Neural cell (in vitro differentiated cells): ENCODE measurements at regions not wholly inside any gene's neighbourhood (a gene's known extent, or its start where the extent isn't known, plus 50 kb on each side); places are given as distances from the start of the nearest gene placed in this dataset.

Experiments
- TF ChIP-seq, protein P1 (sequence below): fragments of 450-650 bp; IDR thresholded peaks from 2 replicates; pipeline ENCODE4 v1.5.1; 2014; ENCODE audit warnings: antibody characterized with exemption, mild to moderate bottlenecking, moderate library complexity; ENCODE audit not compliant: poor library complexity, severe bottlenecking
- TF ChIP-seq, protein P2 (sequence below): IDR thresholded peaks from 2 replicates; pipeline ENCODE4 v1.6.1; 2012; ENCODE audit warnings: borderline replicate concordance

DNA sequence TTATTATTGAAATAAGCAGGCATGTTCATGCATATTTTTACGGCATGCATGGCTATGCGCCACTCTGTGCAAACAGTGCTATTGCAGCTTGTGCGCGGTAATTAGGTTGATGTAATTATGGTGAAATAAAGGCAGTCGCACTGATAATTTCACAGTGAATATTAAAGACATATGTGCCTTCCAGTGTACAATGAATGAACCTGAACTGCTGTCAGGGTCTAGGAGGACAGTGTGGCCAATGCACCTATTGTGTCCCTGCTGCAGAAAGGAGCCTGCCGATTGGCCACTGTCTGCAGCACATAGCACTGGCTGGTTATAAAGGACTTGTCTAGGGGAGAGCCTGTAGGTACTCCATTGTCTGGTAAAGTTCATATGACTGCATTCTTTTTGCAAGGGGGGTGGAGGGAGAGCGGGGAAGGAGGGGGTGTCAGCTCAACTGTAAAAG lies 340.4 kb downstream of the USP25 start:
- TF ChIP-seq, protein P1, sequence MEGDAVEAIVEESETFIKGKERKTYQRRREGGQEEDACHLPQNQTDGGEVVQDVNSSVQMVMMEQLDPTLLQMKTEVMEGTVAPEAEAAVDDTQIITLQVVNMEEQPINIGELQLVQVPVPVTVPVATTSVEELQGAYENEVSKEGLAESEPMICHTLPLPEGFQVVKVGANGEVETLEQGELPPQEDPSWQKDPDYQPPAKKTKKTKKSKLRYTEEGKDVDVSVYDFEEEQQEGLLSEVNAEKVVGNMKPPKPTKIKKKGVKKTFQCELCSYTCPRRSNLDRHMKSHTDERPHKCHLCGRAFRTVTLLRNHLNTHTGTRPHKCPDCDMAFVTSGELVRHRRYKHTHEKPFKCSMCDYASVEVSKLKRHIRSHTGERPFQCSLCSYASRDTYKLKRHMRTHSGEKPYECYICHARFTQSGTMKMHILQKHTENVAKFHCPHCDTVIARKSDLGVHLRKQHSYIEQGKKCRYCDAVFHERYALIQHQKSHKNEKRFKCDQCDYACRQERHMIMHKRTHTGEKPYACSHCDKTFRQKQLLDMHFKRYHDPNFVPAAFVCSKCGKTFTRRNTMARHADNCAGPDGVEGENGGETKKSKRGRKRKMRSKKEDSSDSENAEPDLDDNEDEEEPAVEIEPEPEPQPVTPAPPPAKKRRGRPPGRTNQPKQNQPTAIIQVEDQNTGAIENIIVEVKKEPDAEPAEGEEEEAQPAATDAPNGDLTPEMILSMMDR: no peak
- TF ChIP-seq, protein P2, sequence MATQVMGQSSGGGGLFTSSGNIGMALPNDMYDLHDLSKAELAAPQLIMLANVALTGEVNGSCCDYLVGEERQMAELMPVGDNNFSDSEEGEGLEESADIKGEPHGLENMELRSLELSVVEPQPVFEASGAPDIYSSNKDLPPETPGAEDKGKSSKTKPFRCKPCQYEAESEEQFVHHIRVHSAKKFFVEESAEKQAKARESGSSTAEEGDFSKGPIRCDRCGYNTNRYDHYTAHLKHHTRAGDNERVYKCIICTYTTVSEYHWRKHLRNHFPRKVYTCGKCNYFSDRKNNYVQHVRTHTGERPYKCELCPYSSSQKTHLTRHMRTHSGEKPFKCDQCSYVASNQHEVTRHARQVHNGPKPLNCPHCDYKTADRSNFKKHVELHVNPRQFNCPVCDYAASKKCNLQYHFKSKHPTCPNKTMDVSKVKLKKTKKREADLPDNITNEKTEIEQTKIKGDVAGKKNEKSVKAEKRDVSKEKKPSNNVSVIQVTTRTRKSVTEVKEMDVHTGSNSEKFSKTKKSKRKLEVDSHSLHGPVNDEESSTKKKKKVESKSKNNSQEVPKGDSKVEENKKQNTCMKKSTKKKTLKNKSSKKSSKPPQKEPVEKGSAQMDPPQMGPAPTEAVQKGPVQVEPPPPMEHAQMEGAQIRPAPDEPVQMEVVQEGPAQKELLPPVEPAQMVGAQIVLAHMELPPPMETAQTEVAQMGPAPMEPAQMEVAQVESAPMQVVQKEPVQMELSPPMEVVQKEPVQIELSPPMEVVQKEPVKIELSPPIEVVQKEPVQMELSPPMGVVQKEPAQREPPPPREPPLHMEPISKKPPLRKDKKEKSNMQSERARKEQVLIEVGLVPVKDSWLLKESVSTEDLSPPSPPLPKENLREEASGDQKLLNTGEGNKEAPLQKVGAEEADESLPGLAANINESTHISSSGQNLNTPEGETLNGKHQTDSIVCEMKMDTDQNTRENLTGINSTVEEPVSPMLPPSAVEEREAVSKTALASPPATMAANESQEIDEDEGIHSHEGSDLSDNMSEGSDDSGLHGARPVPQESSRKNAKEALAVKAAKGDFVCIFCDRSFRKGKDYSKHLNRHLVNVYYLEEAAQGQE: no peak
